GM19239 (cell line): ENCODE measurements at regions not wholly inside any gene's neighbourhood (a gene's known extent, or its start where the extent isn't known, plus 50 kb on each side); places are given as distances from the start of the nearest gene placed in this dataset.
"Not testable (repeated sequence)": the region's sequence is repeated elsewhere in the genome, so short reads cannot be mapped to it uniquely, and the experiment has no call there.

Experiments
- DNase-seq: peaks from one replicate; pipeline ENCODE4 v3.0.0; 2011; ENCODE audit warnings: low spot score; ENCODE audit not compliant: insufficient read length
- FAIRE-seq: peaks from 2 replicates; lab custom pipeline; 2011; peaks lifted over from hg19 to GRCh38; lab: Jason Lieb, UNC

DNA sequence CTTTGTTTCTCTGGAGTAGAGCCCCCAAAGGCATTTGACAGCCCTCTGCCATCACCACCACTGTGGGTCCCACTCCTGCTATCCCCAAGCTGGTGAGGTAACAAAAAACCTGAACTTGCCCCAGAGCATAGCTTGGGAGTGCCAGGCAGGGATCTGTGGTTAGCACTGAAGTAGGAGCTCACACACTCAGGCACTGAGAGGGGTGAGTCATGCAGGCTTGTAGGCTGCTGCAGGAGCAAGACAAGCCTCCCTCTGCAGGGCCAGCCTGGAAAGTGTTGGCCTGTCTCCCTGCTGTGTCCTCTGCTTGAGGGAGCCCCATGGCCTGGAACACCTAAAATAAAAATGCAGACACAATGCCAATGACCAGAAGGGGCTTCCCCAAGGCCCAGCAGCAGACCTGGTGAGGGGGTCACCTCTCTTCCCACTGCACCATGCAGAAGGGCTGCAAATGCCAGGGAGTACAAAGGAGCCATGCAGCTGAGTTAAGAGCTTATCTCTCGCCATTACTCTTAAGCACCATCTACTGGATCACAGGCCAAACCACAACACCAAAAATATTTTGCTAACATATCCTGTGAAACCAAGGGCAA, 108.9 kb upstream of the POGK start:
- FAIRE-seq (no peak), DNase-seq (no peak)

DNA sequence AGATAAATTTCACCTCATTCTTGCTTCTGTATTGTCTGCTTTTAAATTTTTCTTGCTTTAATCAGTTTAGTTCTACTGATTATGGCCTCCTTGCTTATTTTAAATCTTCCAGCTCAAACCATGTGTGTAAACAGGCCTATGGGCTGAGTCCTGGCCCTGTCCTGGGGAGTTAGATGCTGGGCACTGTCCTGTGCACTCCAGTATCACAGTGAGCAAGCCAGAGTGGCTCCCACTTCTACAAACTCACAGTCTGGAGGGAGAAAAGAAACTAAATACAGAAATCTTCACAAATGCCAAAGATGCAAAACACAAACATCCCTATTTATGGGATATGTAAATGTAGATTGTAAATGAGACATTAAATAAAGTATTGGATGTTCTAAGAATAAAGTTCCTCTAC, 101.1 kb upstream of the POGK start:
- DNase-seq (no peak), FAIRE-seq (no peak)

DNA sequence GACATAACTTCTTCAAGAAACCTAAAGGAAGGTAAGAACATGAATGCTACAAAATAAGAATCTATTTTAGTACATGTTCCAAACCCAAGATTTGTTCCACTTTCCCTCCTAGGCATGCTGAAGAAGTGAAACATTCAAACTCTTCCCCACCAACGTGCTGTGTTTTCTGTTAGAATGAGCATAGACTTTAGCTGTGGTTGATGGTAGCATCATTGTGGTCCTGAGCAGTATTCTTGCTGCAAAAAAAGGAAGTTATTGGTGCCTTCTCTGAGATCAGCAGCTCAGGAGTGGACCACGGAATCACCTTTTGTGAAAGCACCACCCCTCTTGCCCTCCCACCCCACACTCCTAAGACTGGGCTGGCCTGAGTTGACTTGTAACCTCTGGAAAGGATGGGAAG, 100.4 kb upstream of the POGK start:
- FAIRE-seq (no peak), DNase-seq (no peak)

DNA sequence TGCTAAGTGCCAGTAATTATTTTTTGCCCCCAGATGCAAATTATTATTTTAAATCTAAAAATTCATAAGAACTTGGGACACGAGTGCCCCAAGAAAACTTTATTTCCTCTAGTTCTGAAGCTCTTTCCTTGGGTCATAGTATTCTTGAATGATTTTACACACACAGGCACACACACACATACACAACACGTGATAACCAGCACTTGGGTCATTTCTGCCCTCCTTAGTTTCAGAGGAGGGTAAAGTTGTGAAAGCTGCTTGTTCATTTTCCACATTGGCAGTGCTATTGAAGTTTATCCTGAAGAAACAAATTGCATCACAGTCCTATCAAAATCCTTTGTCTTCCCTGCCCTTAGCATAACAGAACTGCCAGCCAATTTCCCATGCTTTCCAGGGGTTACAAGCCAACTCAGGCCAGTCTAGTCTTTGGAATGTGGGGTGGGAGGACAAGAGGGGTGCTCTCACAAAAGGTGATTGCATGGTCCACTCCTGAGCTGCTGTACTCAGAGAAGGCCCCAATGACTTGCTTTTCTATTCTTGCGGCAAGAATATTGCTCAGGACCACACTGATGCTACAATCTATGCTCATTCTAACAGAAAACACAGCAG, 98.5 kb upstream of the POGK start:
- FAIRE-seq (no peak), DNase-seq (no peak)

DNA sequence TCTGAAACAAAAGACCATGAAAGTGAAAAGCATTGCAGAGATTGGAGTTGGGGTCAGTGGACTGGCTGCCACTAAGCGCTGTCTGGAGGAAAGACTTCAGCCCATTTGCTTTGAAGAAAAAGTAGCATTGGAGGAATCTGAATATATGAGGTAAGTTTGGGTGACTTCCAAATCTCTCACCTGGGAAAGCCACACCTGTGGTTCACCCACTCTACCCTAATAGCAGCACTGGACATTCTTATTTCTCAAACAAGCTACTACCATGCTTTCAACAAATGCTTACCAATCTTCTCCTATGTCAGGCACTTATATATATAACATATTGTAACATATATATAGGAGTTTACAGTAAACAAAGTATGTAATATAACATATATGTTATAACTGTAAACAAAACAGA, 76.0 kb upstream of the POGK start:
- DNase-seq (no peak), FAIRE-seq (no peak)

DNA sequence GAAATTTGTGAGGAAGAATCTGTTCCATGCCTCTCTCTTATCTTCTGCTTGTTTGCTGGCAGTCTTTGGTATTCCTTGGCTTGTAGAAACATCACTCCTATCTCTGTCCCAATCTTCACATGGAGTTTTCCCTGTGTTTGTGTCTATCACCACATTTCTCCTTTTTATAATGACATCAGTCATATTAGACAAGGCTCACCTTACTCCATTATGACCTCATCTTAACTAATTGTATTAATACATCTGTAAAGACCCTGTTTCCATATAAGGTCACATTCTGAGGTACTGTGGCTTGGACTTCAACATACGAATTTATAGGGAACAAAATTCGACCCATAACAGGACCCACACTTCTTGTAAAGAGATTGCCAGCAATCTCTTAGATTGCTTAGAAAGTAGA, 72.3 kb upstream of the POGK start:
- no peak for DNase-seq
- no peak for FAIRE-seq

DNA sequence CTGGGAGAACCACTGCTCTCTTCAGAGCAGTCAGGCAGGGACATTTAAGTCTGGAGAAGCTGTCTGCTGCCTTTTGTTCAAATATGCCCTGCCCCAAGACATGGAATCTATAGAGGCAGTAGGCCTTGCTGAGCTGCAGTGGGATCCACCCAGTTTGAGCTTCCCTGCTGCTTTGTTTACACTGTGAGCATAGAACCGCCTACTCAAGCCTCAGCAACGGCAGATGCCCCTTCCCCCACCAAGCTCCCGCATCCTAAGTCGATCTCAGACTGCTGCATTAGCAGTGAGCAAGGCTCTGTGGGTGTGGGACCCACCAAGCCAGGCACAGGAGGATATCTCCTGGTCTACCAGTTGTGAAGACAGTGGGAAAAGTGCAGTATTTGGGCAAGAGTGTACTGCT, 54.6 kb upstream of the POGK start:
- not testable (repeated sequence) for FAIRE-seq, DNase-seq

DNA sequence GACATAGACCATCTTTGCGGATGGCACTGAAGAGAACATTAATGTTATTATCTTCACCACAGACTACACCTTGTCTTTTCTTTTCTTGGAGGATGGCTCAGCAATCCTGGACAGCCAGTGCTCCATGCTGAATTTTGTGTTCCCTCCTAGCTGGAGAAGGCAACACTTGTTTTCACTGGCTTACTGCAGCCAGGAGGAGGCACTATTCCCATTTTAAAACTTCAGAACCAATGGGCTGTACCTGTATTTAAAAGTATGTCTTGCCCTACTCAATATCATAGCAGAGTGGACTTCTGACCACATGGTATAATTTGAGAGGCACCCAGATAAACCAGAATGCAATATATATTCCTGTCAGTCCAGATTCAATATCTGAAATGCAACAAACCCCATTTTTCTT, 53.3 kb upstream of the POGK start:
- FAIRE-seq = no peak
- DNase-seq = no peak

DNA sequence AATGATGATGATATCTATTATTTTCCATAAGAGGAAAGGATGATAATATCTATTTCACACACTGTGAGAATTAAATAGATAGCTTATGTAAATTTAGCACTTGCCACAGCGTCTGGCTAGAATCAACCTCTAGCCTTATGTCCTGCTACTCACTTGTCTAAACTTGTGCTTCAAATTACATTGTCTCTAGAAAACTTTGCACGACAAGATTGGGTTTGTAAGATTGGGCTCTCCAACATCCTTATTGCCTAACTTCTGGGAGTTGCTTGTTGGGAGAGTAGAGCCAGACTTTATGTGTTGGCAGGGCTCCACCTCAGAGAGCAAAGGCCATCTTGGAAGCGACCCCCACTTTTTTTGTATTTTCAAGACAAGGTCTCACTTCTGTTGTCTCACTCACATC, 50.0 kb upstream of the POGK start:
- FAIRE-seq (no peak), DNase-seq (no peak)
